ENCODE measurements at regions not wholly inside any gene's neighbourhood (a gene's known extent, or its start where the extent isn't known, plus 50 kb on each side); places are given as distances from the start of the nearest gene placed in this dataset.
"Not testable (repeated sequence)": the region's sequence is repeated elsewhere in the genome, so short reads cannot be mapped to it uniquely, and the experiment has no call there.

DNA sequence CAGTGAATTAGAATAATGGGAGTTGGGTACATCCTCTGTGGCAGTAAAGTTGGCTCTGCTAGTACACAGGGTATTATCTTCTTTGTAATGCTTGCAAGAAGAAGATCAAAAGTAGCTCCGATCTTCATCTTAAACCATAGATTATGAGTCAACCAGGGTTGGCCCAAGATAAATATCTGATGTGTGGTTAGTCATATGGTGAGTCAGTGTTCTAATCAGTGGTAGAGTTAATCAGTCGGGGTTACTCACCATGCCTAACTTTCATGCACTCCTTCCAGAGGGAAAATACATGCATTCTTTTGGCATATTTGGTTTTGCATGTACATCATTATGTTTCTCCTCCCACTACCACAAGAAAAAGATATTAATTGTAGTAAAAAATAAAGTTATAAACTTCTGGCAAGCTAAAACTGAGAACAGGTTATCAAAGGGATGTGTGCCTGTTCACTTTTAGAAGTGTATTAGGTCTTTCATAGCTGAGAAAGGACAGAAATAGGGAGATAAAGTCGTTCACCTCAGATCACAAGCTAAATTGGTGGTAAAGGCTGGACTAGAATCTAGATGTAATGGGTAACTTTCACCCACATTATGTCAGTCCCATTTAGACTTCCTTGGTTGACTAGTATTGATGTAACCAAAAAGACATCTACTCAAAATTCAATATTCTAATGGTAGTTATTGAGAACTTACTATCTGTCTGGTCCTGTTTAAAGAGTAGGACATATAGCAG, 684.4 kb downstream of the IRS1 start:
- intact Hi-C loops (cut with DNase I) = no loop called here
- no peak for DNase-seq (ENCODE audit: low spot score)

DNA sequence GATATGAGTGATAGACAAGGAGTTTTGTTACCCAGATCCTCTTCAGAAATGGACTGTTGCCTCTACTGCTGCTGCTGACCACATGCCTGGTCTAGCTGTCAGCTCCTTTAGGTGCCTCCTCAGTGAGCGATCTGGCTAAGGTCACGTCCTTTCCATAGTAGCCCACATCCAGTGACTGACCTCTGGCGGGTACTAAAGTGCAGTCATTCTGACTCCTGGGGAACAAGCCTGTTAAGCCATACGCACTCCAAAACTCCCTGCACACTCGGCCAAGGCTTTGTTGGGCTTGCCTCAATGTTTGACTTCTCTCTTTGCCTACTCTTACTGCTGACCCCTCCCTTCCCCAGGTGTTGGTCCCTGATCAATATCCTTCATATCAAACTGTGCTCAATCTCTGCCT, 685.2 kb downstream of the IRS1 start:
- intact Hi-C loops (cut with DNase I) = no loop called here
- no peak for DNase-seq (ENCODE audit: low spot score)

DNA sequence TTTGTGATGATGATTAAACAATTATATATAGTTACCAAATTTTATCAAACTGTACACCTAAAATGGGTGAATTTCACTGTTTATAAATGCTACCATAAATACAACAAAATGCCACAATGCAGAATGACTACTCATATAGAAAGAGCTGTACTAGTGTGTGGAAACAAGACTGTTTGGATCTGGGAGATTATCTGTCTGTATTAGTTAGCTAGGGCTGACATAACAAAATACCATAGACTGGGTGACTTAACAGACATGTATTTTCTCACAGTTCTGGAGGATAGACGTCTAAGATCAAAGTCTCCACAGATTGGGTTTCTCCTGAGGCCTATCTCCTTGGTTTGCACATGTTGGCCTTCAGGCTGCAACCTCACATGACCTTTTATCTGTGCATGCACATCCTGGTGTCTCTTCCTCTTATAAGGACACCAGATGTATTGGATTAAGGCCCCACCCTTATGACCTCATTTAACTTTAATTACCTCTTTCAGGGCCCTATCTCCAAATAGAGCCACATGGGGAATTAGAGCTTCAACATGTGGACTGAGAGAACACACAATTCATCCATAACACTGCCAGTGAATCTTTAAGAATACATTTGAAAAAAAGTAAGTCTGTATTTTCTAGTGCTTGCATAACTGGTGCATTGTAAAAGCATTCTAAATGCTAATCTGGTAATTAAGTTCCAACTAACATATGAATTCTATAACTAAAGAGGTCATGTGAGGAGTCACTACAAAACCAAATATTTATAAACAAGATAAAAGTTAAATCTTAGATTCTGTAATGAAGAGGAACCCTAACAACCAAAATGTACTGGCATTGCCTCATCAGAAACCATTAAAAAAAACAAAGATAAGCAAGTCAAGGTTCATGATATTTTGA, 699.6 kb downstream of the NYAP2 start:
- intact Hi-C loops (cut with DNase I) = no loop called here
- DNase-seq (ENCODE audit: low spot score) = no peak

DNA sequence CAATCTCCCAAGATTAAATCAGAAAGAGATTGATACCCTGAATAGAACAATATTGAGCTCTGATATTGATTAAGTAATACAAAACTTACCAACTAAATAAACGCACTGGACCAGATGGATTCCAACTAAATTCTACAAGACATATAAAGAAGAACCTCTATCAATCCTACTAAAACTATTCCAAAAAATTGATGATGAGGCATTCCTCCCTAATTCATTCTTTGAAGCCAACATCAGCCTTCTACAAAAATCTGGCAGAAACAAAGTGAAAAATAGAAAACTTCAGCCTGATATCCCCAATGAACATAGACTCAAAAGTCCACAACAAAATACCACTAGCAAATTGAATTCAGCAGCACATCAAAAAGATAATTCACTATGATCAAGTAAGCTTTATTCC, 695.5 kb downstream of the NYAP2 start:
- intact Hi-C loops (cut with DNase I) = no loop called here
- no peak for DNase-seq (ENCODE audit: low spot score)

DNA sequence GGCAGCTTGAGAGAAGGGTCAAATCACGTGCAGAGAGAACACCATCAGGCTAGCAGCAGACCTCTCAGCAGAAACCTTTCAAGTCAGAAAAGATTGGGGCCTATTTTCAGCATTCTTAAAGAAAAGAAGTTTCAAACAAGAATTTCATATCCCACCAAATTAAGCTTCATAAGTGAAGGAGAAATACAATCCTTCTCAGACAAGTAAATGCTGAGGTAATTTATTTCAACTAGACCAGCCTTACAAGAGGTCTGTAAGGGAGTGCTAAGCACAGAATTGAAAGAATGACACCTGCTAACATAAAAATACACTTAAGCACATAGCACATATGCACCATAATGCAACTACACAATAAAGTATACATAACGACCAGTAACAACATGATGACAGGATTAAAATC, 693.9 kb downstream of the NYAP2 start:
- intact Hi-C loops (cut with DNase I) = no loop called here
- DNase-seq (ENCODE audit: low spot score) = no peak

DNA sequence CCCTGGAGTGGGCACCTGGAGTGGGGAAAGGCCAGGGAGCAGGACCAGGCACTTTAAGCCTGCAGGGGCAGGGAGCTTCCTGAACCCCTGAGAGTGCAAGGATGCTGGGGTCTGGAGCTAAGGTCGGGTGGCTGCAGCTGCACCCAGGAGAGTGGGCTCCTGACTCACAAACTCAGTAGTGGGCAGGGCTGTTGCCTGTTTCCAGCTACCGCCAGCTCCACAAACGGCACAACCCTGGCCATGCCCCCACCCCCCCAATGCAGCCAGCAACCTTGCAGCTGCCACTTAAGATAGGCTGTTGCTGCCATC, 688.8 kb downstream of the NYAP2 start:
- intact Hi-C loops (cut with DNase I) = no loop called here
- no peak for DNase-seq (ENCODE audit: low spot score)

GRCh38 chr2:226087505-226088365, 688.2 kb downstream of the NYAP2 start:
- intact Hi-C loops (cut with DNase I) = no loop called here
- DNase-seq (ENCODE audit: low spot score) = no peak

DNA sequence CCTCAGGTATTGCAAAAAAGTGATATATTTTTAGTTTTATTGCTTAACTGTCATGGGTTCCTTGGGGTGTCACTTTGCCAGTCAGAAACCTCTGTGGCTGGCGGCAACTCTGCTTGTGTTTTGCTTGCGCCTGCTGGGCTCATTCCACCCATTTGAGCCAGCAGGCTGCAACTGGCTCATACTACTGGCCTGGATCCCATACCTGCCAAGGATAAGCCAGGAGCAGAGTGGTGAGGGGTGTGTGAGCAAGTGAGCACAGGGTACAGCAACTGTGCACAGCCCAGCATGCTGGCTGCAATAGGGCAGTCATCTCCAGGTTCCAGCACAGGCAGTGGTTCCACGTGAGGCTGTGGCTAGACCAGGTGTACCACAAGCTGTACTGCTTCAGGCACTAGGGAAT, 687.5 kb downstream of the NYAP2 start:
- intact Hi-C loops (cut with DNase I) = no loop called here
- DNase-seq (ENCODE audit: low spot score) = no peak

- intact Hi-C loops (cut with DNase I) = no loop called here
- no peak for DNase-seq (ENCODE audit: low spot score)
Measured at GRCh38 chr2:226086190-226086589, 686.7 kb downstream of the NYAP2 start.

- DNase-seq (ENCODE audit: low spot score); intact Hi-C loops (cut with DNase I): not testable (repeated sequence)
Measured at GRCh38 chr2:226085425-226085824, 685.9 kb downstream of the NYAP2 start.

GRCh38 chr2:226080334-226080733, 680.8 kb downstream of the NYAP2 start:
- intact Hi-C loops (cut with DNase I) = no loop called here
- DNase-seq (ENCODE audit: low spot score) = no peak

GRCh38 chr2:226079671-226080181, 680.2 kb downstream of the NYAP2 start:
- intact Hi-C loops (cut with DNase I) = no loop called here
- no peak for DNase-seq (ENCODE audit: low spot score)

DNA sequence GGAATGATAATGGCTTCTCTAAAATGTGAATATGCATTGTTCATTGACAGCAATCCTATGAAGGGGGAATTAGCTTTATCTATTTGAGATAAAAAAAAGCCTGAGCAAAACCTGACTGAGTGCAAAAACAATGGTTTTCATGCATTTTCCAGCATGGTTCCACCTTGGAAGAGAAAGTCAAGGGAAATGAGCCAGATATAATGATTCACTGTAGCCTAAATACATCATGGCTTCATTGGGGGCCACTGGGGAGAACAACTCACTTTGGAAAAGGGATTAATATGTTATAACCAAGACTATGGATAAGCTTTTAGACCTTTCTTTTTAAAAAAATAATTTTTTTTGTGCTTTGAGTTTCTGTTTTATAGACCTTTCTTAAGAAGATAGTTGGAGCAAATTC, 679.7 kb downstream of the NYAP2 start:
- intact Hi-C loops (cut with DNase I) = no loop called here
- DNase-seq (ENCODE audit: low spot score) = no peak

- intact Hi-C loops (cut with DNase I) = no loop called here
- no peak for DNase-seq (ENCODE audit: low spot score)
Measured at GRCh38 chr2:226078666-226079065, 679.2 kb downstream of the NYAP2 start.

DNA sequence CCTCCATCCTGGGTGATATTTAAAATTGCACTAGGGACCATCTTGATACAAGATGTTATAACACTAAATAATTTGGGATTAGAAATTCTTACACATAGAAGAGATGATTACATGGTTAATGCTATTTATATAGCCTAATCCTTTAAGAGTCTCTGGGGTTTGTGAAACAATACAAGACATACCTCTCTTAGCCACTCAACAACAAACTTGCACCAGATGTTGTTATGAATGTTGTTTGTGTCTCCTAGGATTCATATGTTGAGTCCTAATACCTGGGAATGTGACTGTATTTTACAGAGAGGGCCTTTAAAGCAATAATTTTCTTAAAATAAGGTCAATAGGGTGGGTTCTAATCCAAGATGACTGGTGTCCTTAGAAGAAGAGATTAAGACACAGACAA, 678.3 kb downstream of the NYAP2 start:
- DNase-seq (ENCODE audit: low spot score) = no peak
- intact Hi-C loops (cut with DNase I) = no loop called here

DNA sequence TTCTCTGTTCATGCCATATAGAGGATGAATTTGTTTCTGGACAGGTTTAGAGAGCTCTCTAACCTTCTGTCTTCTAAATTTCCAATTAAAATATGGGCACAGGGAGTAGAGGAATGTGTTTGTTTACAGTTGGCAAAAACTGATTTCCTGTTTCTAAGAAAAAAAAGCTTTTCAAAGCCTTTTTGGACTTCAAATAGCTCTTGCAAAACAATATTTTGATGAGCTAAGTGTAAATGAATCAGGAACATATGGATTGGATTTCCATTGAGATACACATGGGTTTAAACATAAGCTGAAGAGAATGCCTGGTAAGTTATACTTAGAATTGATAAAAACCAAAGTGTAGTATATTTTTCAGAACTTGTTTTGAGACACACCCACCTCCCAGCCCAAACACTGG, 677.5 kb downstream of the NYAP2 start:
- no peak for DNase-seq (ENCODE audit: low spot score)
- intact Hi-C loops (cut with DNase I) = no loop called here

GRCh38 chr2:226076529-226076928, 677.0 kb downstream of the NYAP2 start:
- intact Hi-C loops (cut with DNase I) = no loop called here
- no peak for DNase-seq (ENCODE audit: low spot score)

GRCh38 chr2:226074391-226074790, 674.9 kb downstream of the NYAP2 start:
- DNase-seq (ENCODE audit: low spot score) = no peak
- intact Hi-C loops (cut with DNase I) = no loop called here

- intact Hi-C loops (cut with DNase I) = no loop called here
- DNase-seq (ENCODE audit: low spot score) = no peak
Measured at GRCh38 chr2:226073496-226074160, 674.1 kb downstream of the NYAP2 start.

- no peak for DNase-seq (ENCODE audit: low spot score)
- intact Hi-C loops (cut with DNase I) = no loop called here
Measured at GRCh38 chr2:226066873-226067272, 667.4 kb downstream of the NYAP2 start.

Data from cardiac septum (tissue), 1 donor.